Naive thymus-derived CD4-positive, alpha-beta T cell (primary cell): ENCODE measurements at regions not wholly inside any gene's neighbourhood (a gene's known extent, or its start where the extent isn't known, plus 50 kb on each side); places are given as distances from the start of the nearest gene placed in this dataset.

ENCODE experiments used
- ATAC-seq: fragments of 150-1000 bp; cut with Tn5 transposase; 2 replicates; pipeline ENCODE4 v1.10.0; 2021; ENCODE audit warnings: mild to moderate bottlenecking, moderate library complexity
- CTCF ChIA-PET: fragments of 350-600 bp; sonication (Branson Sonifier 250); formaldehyde crosslinking; loops from one replicate; lab custom pipeline; 2021; ENCODE audit warnings: antibody characterized with exemption; lab: Charles Lee
- POLR2A ChIA-PET: fragments of 350-600 bp; sonication (Branson Sonifier 250); formaldehyde crosslinking; loops from one replicate; lab custom pipeline; 2021; ENCODE audit warnings: antibody characterized with exemption, inconsistent platforms; lab: Charles Lee
- DNase-seq, 9 donors: peaks; one replicate each; pipeline versions ENCODE4 v3.0.0 to v3.0.0-alpha.2; 2020 to 2022; ENCODE audit warnings: mixed read lengths in 1 of 9
- H3K27ac ChIP-seq: one replicate; pipeline ENCODE4 v1.7.0; 2013; ENCODE audit warnings: mild to moderate bottlenecking, low read depth, low read length, moderate library complexity
- H3K27me3 ChIP-seq, 2 donors: one replicate each; pipeline ENCODE4 v1.7.0; 2013; ENCODE audit warnings: low read length in 2 of 2, mild to moderate bottlenecking in 2 of 2, moderate library complexity in 2 of 2; ENCODE audit not compliant: control insufficient read depth in 2 of 2, insufficient read depth in 2 of 2
- H3K36me3 ChIP-seq, 3 experiments: 1 replicate in 2 of 3; 2 replicates in 1 of 3; pipeline ENCODE4 v1.7.0; 2013; ENCODE audit warnings: low read length in 3 of 3, mild to moderate bottlenecking in 3 of 3, moderate library complexity in 1 of 3; ENCODE audit not compliant: insufficient read depth in 3 of 3, control insufficient read depth in 2 of 3
- H3K4me1 ChIP-seq, 2 donors: one replicate each; pipeline ENCODE4 v1.7.0; 2013; ENCODE audit warnings: low read length in 2 of 2, mild to moderate bottlenecking in 2 of 2, moderate library complexity in 1 of 2; ENCODE audit not compliant: control insufficient read depth in 2 of 2, insufficient read depth in 2 of 2
- H3K4me3 ChIP-seq: 2 replicates; pipeline ENCODE4 v1.7.0; 2013; ENCODE audit warnings: mild to moderate bottlenecking, low read length
- H3K9me3 ChIP-seq, 3 experiments: 1 replicate in 2 of 3; 2 replicates in 1 of 3; pipeline ENCODE4 v1.7.0; 2013; ENCODE audit warnings: low read length in 3 of 3; ENCODE audit not compliant: control insufficient read depth in 2 of 3
- H3K27ac Mint-ChIP-seq, 9 donors: one replicate each; pipeline ENCODE4 v1.8.0; 2020 to 2022; ENCODE audit warnings: mixed read lengths in 9 of 9, mild to moderate bottlenecking in 8 of 9, moderate library complexity in 5 of 9, inconsistent platforms in 2 of 9
- H3K27me3 Mint-ChIP-seq, 5 donors: one replicate each; pipeline ENCODE4 v1.8.0; 2021 to 2022; ENCODE audit warnings: mixed read lengths in 5 of 5, mild to moderate bottlenecking in 1 of 5
- H3K36me3 Mint-ChIP-seq, 5 donors: one replicate each; pipeline ENCODE4 v1.8.0; 2020 to 2022; ENCODE audit warnings: mixed read lengths in 5 of 5, mild to moderate bottlenecking in 3 of 5, inconsistent platforms in 1 of 5
- H3K4me1 Mint-ChIP-seq, 7 donors: one replicate each; pipeline ENCODE4 v1.8.0; 2020 to 2022; ENCODE audit warnings: mixed read lengths in 7 of 7, mild to moderate bottlenecking in 3 of 7, inconsistent platforms in 1 of 7
- H3K4me3 Mint-ChIP-seq, 10 donors: one replicate each; pipeline ENCODE4 v1.8.0; 2020 to 2022; ENCODE audit warnings: mild to moderate bottlenecking in 10 of 10, mixed read lengths in 10 of 10, moderate library complexity in 6 of 10, inconsistent platforms in 2 of 10
- H3K9me3 Mint-ChIP-seq, 11 donors: one replicate each; pipeline ENCODE4 v1.8.0; 2020 to 2022; ENCODE audit warnings: mixed read lengths in 11 of 11, mild to moderate bottlenecking in 4 of 11, inconsistent platforms in 1 of 11, moderate library complexity in 1 of 11
- intact Hi-C, 2 donors: fragments of 100-400 bp; cut with micrococcal nuclease; formaldehyde crosslinking; loops; one replicate each; pipeline ENCODE4 v1.15.1; 2023

DNA sequence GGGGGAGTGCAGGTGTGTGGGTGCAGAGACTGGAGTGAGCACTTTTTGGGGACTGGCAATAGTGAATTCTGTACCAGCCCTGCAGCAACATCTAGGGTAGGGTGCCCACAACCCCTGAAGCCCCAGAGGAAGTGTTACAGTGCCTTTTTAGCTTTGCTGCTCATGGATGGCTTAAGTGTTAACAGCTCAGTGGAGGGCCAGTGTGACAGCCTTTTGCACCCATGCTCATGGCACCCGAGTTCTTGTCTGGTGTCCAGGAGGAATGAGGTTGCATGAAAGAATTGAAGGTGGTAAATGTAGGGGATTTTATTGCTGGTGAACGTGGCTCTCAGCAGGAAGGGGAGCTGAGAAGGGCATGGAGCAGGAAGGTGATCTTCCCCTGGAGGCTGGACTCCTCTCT, 107.3 kb downstream of the MRPL36 start:
- Histone ChIP-seq H3K36me3 (no peaks in the 10 kb centered on the region), H3K4me1 (no peaks in the 10 kb centered on the region), H3K27me3 (no peaks in the 10 kb centered on the region), H3K4me3 (no peak overlapping the region), H3K9me3 (no peaks in the 10 kb centered on the region), H3K27ac (no peak overlapping the region)
- Mint-ChIP-seq H3K27ac (no peak overlapping the region), H3K4me3 (no peak overlapping the region), H3K36me3 (peaks cover 0 to 5% (median 0%) of the 10 kb centered on the region in 5 donors), H3K4me1 (peaks cover 0 to 2% (median 0%) of the 10 kb centered on the region in 7 donors), H3K27me3 (peaks cover 0 to 20% (median 6%) of the 10 kb centered on the region in 5 donors), H3K9me3 (peaks cover 0 to 18% (median 8%) of the 10 kb centered on the region in 11 donors)
- DNase-seq (no peak), ATAC-seq (no peak)
- CTCF ChIA-PET: no interaction called here
- intact Hi-C loops: no loop called here
- POLR2A ChIA-PET: no interaction called here

DNA sequence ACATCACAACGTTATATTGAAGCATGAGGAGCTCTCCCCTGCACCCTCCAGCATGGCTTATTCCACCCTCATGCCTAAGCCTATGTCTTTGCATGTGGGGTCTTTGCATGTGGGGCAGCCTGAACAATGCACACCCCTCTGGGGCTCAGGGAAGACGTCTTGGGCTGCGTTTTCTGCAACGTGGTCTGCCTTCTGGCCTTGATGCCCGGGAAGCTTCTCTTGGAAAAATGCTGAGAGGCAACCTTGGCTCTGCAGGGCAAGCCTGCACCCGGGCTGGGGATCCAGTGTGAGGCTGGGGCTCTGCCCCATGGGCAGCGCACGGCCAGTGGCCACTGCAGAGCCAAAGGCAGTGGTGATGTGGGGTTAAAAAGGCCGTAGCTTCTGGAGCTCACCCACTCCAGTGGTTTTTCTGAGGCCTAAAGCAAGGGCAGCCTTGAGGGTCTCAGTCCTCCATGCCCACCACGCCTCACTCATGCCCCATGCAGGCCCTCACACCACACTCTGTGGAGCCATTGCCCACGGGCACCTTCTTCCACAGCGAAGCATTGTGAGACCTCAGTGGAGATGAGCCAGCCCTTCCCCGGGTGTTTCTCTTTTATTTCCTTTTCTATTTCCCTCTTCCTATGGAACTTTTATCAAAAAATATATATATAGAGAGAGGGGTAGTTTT, 112.2 kb downstream of the MRPL36 start:
- CTCF ChIA-PET: no interaction called here
- POLR2A ChIA-PET: no interaction called here
- H3K9me3 Mint-ChIP-seq: peaks cover 0 to 18% (median 8%) of the 10 kb centered on the region in 11 donors
- no peaks in the 10 kb centered on the region for H3K4me1 Mint-ChIP-seq
- no peak overlapping the region for H3K4me3 Mint-ChIP-seq
- Histone ChIP-seq H3K27me3 (no peaks in the 10 kb centered on the region), H3K36me3 (no peaks in the 10 kb centered on the region), H3K4me3 (no peak overlapping the region), H3K9me3 (no peaks in the 10 kb centered on the region), H3K27ac (no peak overlapping the region), H3K4me1 (no peaks in the 10 kb centered on the region)
- peaks cover 0 to 5% (median 0%) of the 10 kb centered on the region in 5 donors for H3K36me3 Mint-ChIP-seq
- DNase-seq: no peak
- ATAC-seq: no peak
- peaks cover 4 to 31% (median 6%) of the 10 kb centered on the region in 5 donors for H3K27me3 Mint-ChIP-seq
- H3K27ac Mint-ChIP-seq: no peak overlapping the region
- intact Hi-C loops: no loop called here

DNA sequence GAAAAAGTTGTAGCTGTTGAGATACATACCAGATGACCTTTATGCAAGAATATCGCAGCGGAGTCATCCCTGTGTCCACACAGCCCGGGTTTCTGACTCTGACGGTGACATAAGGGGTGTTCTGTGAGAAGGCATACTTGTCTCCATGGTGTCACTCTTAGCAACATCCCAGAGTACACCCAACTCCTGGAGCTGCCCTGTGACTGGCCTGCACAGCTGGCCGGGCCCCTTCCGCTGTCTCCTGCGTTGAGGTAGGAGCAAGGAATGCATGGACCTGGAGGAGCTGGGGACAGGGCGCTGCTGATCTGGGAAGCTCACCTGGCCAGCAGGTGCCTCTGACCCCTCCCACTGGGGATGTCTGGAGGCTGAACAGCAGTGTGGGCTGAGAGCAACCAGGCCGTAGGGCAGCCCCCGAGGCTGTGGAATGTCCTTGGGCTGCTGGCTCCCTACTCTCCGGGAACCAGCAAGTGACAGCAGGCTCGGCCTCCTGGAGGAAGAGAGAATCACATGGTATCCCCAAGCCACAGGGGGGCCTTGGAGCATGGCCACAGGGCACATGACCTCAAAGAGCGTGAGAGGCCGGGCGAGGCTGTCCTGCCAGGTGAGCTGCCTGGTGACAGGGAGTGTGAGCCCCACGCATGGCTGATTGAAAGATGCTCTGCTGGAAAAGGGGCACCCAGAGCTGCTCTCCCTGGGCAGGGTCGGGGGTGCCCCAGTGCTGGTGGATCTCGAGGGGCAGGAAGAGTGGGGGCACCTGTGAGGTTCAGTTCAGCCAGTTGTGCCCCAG, 113.4 kb downstream of the MRPL36 start:
- peaks cover 0 to 5% (median 0%) of the 10 kb centered on the region in 5 donors for H3K36me3 Mint-ChIP-seq
- DNase-seq (no peak), ATAC-seq (no peak)
- H3K4me3 Mint-ChIP-seq: no peak overlapping the region
- no peaks in the 10 kb centered on the region for H3K4me1 ChIP-seq
- CTCF ChIA-PET: no interaction called here
- no peaks in the 10 kb centered on the region for H3K27me3 ChIP-seq
- peaks cover 4 to 29% (median 6%) of the 10 kb centered on the region in 5 donors for H3K27me3 Mint-ChIP-seq
- H3K36me3 ChIP-seq: no peaks in the 10 kb centered on the region
- intact Hi-C loops: no loop called here
- H3K27ac ChIP-seq: no peak overlapping the region
- H3K9me3 ChIP-seq: no peaks in the 10 kb centered on the region
- POLR2A ChIA-PET: no interaction called here
- H3K4me1 Mint-ChIP-seq: no peaks in the 10 kb centered on the region
- H3K4me3 ChIP-seq: no peak overlapping the region
- no peak overlapping the region for H3K27ac Mint-ChIP-seq
- H3K9me3 Mint-ChIP-seq: peaks cover 0 to 18% (median 8%) of the 10 kb centered on the region in 11 donors

DNA sequence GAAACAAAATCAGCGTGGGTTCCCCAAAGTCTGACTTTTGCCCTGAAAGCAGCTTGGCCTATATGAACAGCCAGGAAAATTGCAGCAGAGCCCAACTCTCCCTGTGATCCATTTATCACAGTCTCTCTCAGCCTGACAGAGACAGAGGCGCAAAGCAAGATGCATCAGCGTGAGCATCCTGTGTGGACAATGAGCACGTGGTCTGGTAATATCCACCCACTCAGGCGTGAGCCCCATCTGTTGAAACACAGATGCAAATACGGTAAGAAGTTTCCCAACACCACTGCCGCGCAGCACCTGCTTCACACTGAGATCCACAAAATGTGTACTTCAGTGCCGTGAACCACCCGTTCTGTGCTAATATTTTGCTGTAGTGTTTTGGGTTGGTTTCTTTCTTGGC, 114.6 kb downstream of the MRPL36 start:
- H3K4me3 ChIP-seq: no peak overlapping the region
- intact Hi-C loops: no loop called here
- no peaks in the 10 kb centered on the region for H3K4me1 ChIP-seq
- H3K9me3 ChIP-seq: no peaks in the 10 kb centered on the region
- no peak for ATAC-seq
- H3K36me3 ChIP-seq: no peaks in the 10 kb centered on the region
- no peak for DNase-seq
- H3K4me3 Mint-ChIP-seq: no peak overlapping the region
- H3K27ac ChIP-seq: no peak overlapping the region
- H3K9me3 Mint-ChIP-seq: peaks cover 0 to 23% (median 8%) of the 10 kb centered on the region in 11 donors
- ChIA-PET CTCF (no interaction called here), POLR2A (no interaction called here)
- H3K27me3 Mint-ChIP-seq: peaks cover 8 to 38% (median 14%) of the 10 kb centered on the region in 5 donors
- H3K27ac Mint-ChIP-seq: no peak overlapping the region
- H3K27me3 ChIP-seq: no peaks in the 10 kb centered on the region
- no peaks in the 10 kb centered on the region for H3K4me1 Mint-ChIP-seq
- peaks cover 0 to 7% (median 0%) of the 10 kb centered on the region in 5 donors for H3K36me3 Mint-ChIP-seq

DNA sequence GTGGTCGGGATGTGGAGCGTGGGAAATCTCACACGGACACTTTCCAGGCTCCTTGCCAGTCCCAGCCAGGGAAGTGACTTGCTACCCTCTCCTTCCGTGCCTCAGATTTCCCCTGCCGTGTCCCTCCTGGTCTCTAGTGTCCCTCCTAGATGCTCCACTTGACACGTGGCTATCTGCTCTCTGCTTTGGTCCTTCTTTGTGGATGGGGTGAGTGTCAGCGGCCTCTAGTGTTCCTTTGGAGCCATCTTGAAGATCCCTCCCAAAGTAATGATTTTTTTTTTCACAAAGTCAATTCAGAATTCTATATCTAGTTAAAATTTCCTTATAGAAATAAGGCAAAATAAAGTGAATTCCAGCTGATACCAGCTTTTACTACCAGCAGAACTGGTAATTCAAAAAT, 117.7 kb downstream of the MRPL36 start:
- intact Hi-C loops: no loop called here
- Mint-ChIP-seq H3K9me3 (peaks cover 2 to 32% (median 10%) of the 10 kb centered on the region in 11 donors), H3K4me1 (no peaks in the 10 kb centered on the region), H3K36me3 (peaks cover 0 to 11% (median 0%) of the 10 kb centered on the region in 5 donors), H3K4me3 (no peak overlapping the region), H3K27ac (no peak overlapping the region), H3K27me3 (peaks cover 19 to 58% (median 31%) of the 10 kb centered on the region in 5 donors)
- Histone ChIP-seq H3K4me1 (no peaks in the 10 kb centered on the region), H3K36me3 (no peaks in the 10 kb centered on the region), H3K4me3 (no peak overlapping the region), H3K9me3 (no peaks in the 10 kb centered on the region), H3K27ac (no peak overlapping the region), H3K27me3 (peaks cover 0 to 3% of the 10 kb centered on the region in 2 donors)
- DNase-seq (no peak), ATAC-seq (no peak)
- CTCF ChIA-PET: no interaction called here
- POLR2A ChIA-PET: no interaction called here

DNA sequence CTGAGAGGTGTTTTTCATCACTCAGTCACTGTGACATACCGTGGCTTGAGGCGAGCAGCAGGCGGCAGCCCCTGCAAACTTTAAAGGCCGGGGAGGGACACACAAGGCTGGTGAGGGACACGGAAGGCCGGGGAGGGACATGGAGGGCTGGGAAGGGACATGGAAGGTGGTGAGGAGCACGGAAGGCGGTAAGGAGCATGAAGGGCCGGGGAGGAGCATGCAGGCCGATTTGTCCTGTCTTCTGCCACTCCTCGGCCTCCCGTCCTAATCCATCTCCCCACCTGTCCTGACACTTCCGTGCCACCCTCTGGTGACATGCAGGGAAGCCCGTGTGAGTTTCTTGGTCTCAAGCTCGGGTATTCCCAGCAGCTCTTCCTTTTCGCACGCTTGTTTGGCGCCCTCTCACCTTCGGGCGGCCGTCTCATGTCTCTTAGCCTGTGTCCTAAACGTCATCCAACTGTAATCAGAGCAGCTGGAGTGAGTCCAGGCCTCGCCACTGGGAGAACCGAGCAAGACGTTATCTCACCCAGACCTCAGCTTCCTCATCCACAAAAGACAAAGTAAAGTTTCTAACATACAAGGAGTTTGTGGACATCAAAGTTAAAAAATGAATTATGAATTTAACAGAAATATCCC, 126.5 kb downstream of the MRPL36 start:
- no peak for DNase-seq
- Histone ChIP-seq H3K4me1 (no peaks in the 10 kb centered on the region), H3K36me3 (no peaks in the 10 kb centered on the region), H3K27ac (no peak overlapping the region), H3K27me3 (peaks cover 0 to 2% of the 10 kb centered on the region in 2 donors), H3K9me3 (no peaks in the 10 kb centered on the region), H3K4me3 (no peak overlapping the region)
- no peak for ATAC-seq
- Mint-ChIP-seq H3K27me3 (peaks cover 35 to 65% (median 52%) of the 10 kb centered on the region in 5 donors), H3K4me1 (peaks cover 0 to 6% (median 0%) of the 10 kb centered on the region in 7 donors), H3K36me3 (no peaks in the 10 kb centered on the region), H3K27ac (no peak overlapping the region), H3K4me3 (no peak overlapping the region), H3K9me3 (peaks cover 0 to 6% (median 2%) of the 10 kb centered on the region in 11 donors)
- ChIA-PET CTCF (no interaction called here), POLR2A (no interaction called here)
- intact Hi-C loops: no loop called here
